ENCODE measurements at regions not wholly inside any gene's neighbourhood (a gene's known extent, or its start where the extent isn't known, plus 50 kb on each side); places are given as distances from the start of the nearest gene placed in this dataset.

- Histone ChIP-seq H3K9ac (ENCODE audit: insufficient read depth in 1 of 2, low read length in 2 of 2) (no peak overlapping the region), H3K9me3 (ENCODE audit: control insufficient read depth in 4 of 4, insufficient read depth in 3 of 4, low read length in 3 of 4) (peaks cover 0 to 2% (median 0%) of the 10 kb centered on the region in 4 donors), H3K36me3 (ENCODE audit: control insufficient read depth in 4 of 4, insufficient read depth in 4 of 4, low read length in 4 of 4) (no peaks in the 10 kb centered on the region), H3K4me3 (no peak overlapping the region), H3K27me3 (ENCODE audit: control insufficient read depth in 3 of 3, insufficient read depth in 3 of 3, low read length in 2 of 3) (no peaks in the 10 kb centered on the region), H3K4me1 (ENCODE audit: control insufficient read depth in 5 of 5, insufficient read depth in 5 of 5, low read length in 5 of 5) (peaks cover 0 to 18% (median 3%) of the 10 kb centered on the region in 5 donors), H3K27ac (ENCODE audit: low read depth in 1 of 2, low read length in 1 of 2) (no peak overlapping the region)
- whole genome bisulfite sequencing, 2 donors: 92 to 95% methylated on average over 27 of the region's 27 CpGs
- TF ChIP-seq, protein P1, sequence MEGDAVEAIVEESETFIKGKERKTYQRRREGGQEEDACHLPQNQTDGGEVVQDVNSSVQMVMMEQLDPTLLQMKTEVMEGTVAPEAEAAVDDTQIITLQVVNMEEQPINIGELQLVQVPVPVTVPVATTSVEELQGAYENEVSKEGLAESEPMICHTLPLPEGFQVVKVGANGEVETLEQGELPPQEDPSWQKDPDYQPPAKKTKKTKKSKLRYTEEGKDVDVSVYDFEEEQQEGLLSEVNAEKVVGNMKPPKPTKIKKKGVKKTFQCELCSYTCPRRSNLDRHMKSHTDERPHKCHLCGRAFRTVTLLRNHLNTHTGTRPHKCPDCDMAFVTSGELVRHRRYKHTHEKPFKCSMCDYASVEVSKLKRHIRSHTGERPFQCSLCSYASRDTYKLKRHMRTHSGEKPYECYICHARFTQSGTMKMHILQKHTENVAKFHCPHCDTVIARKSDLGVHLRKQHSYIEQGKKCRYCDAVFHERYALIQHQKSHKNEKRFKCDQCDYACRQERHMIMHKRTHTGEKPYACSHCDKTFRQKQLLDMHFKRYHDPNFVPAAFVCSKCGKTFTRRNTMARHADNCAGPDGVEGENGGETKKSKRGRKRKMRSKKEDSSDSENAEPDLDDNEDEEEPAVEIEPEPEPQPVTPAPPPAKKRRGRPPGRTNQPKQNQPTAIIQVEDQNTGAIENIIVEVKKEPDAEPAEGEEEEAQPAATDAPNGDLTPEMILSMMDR (IDR thresholded peaks at IDR 0.05; ENCODE audit: control extremely low read depth, extremely low read depth): no peak
- DNase-seq (no peak), ATAC-seq (ENCODE audit: insufficient read depth, low FRiP score) (no peak)
Measured at GRCh38 chr4:79049840-79050540, 110.8 kb upstream of the PAQR3 start.

DNA sequence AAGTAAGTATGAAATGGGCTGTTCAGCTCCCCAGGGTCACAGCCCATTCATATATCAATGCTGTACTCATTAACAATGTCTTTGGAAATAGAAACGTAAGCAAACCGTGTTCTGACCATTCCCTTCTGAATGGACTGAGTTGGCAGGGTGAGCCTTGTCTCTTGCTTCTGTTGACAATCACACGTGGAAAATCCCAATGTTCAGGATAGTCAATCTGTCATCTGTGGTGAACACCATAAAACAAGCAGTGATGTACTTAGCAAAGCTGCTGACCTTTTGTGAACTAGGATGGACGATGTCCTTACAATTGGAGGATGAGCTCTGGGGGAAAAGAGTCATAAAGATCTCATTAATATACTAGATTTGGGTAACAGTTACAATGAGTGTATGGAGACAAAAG, 109.6 kb upstream of the PAQR3 start:
- ATAC-seq (ENCODE audit: insufficient read depth, low FRiP score): no peak
- peak in 1 of 3 donors; percentile 20 for DNase-seq
- H3K9ac ChIP-seq (ENCODE audit: insufficient read depth in 1 of 2, low read length in 2 of 2): no peak overlapping the region
- H3K27me3 ChIP-seq (ENCODE audit: control insufficient read depth in 3 of 3, insufficient read depth in 3 of 3, low read length in 2 of 3): no peaks in the 10 kb centered on the region
- H3K9me3 ChIP-seq (ENCODE audit: control insufficient read depth in 4 of 4, insufficient read depth in 3 of 4, low read length in 3 of 4): peaks cover 0 to 2% (median 0%) of the 10 kb centered on the region in 4 donors
- no peak overlapping the region for H3K27ac ChIP-seq (ENCODE audit: low read depth in 1 of 2, low read length in 1 of 2)
- TF ChIP-seq, protein P1 (IDR thresholded peaks at IDR 0.05; ENCODE audit: control extremely low read depth, extremely low read depth): no peak
- no peaks in the 10 kb centered on the region for H3K36me3 ChIP-seq (ENCODE audit: control insufficient read depth in 4 of 4, insufficient read depth in 4 of 4, low read length in 4 of 4)
- peaks cover 0 to 18% (median 0%) of the 10 kb centered on the region in 5 donors for H3K4me1 ChIP-seq (ENCODE audit: control insufficient read depth in 5 of 5, insufficient read depth in 5 of 5, low read length in 5 of 5)
- no peak overlapping the region for H3K4me3 ChIP-seq
- WGBS, 2 donors: 73 to 84% methylated on average over 4 of the region's 4 CpGs

GRCh38 chr4:79047316-79047715, 108.1 kb upstream of the PAQR3 start:
- ATAC-seq (ENCODE audit: insufficient read depth, low FRiP score): no peak
- no peak overlapping the region for H3K27ac ChIP-seq (ENCODE audit: low read depth in 1 of 2, low read length in 1 of 2)
- H3K27me3 ChIP-seq (ENCODE audit: control insufficient read depth in 3 of 3, insufficient read depth in 3 of 3, low read length in 2 of 3): no peaks in the 10 kb centered on the region
- no peak overlapping the region for H3K4me3 ChIP-seq
- no peak for DNase-seq
- H3K4me1 ChIP-seq (ENCODE audit: control insufficient read depth in 5 of 5, insufficient read depth in 5 of 5, low read length in 5 of 5): peaks cover 0 to 18% (median 0%) of the 10 kb centered on the region in 5 donors
- H3K9me3 ChIP-seq (ENCODE audit: control insufficient read depth in 4 of 4, insufficient read depth in 3 of 4, low read length in 3 of 4): peaks cover 0 to 2% (median 0%) of the 10 kb centered on the region in 4 donors
- H3K36me3 ChIP-seq (ENCODE audit: control insufficient read depth in 4 of 4, insufficient read depth in 4 of 4, low read length in 4 of 4): no peaks in the 10 kb centered on the region
- WGBS, 2 donors: 91 to 94% methylated on average over 1 of the region's 1 CpG
- no peak overlapping the region for H3K9ac ChIP-seq (ENCODE audit: insufficient read depth in 1 of 2, low read length in 2 of 2)
- TF ChIP-seq, protein P1 (IDR thresholded peaks at IDR 0.05; ENCODE audit: control extremely low read depth, extremely low read depth): no peak

All from lung (tissue), 11 donors.